ENCODE measurements at regions not wholly inside any gene's neighbourhood (a gene's known extent, or its start where the extent isn't known, plus 50 kb on each side); places are given as distances from the start of the nearest gene placed in this dataset.
"Not testable (repeated sequence)": the region's sequence is repeated elsewhere in the genome, so short reads cannot be mapped to it uniquely, and the experiment has no call there.

DNA sequence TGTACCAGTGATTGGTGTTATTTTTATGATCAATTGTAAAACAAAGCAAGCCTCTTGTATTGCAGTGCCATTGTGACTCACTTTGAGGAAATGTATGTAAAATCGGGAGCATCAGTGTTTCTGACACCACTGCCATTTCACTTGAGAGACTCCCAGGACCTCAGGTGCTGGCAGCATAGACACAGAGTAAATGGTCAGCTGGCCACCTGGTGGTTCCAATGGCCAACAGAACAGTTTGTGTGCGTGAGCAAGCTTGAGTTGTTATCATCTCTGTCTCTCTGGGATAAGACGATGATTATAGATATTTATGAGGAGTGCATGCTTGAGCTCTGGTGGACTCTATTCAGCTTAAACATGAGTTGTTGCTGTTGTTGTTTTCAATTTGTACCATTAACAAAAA is 356.6 kb downstream of the GUCY2F start:
- no peak for TF ChIP-seq POLR2AphosphoS5 (IDR thresholded peaks at IDR 0.05; ENCODE audit: low read depth)
- TF ChIP-seq GABPA (IDR thresholded peaks at IDR 0.05; ENCODE audit: low read depth), result no peak
- Histone ChIP-seq H3K4me3 (replicated peaks; ENCODE audit: insufficient read depth, low read length) (no peak overlapping the region), H3K27me3 (ENCODE audit: insufficient read depth, poor library complexity, severe bottlenecking) (peaks cover 2% of the 10 kb centered on the region), H3K27ac (replicated peaks) (no peak overlapping the region)
- DNase-seq (ENCODE audit: low read depth in 1 of 2, low spot score in 1 of 2), result no peak

DNA sequence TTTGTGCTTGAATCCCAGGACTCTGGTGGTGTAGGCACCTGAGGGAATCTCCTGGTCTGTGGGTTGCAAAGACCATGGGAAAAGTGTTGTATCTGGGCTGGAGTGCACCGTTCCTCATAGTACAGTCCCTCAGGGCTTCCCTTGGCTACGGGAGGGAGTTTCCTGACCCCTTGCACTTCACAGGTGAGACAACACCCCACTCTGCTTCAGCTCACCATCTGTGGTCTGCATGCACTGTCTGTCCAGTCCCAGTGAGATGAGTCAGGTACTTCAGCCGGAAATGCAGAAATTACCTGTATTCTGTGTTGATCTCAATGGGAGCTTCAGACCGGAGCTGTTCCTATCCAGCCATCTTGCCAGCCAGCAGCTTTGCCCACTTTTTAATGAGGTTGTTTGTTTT is 353.0 kb upstream of the IRS4 start:
- Histone ChIP-seq H3K4me3 (replicated peaks; ENCODE audit: insufficient read depth, low read length) (no peak overlapping the region), H3K27me3 (ENCODE audit: insufficient read depth, poor library complexity, severe bottlenecking) (no peaks in the 10 kb centered on the region), H3K27ac (replicated peaks) (no peak overlapping the region)
- TF ChIP-seq, protein P1, sequence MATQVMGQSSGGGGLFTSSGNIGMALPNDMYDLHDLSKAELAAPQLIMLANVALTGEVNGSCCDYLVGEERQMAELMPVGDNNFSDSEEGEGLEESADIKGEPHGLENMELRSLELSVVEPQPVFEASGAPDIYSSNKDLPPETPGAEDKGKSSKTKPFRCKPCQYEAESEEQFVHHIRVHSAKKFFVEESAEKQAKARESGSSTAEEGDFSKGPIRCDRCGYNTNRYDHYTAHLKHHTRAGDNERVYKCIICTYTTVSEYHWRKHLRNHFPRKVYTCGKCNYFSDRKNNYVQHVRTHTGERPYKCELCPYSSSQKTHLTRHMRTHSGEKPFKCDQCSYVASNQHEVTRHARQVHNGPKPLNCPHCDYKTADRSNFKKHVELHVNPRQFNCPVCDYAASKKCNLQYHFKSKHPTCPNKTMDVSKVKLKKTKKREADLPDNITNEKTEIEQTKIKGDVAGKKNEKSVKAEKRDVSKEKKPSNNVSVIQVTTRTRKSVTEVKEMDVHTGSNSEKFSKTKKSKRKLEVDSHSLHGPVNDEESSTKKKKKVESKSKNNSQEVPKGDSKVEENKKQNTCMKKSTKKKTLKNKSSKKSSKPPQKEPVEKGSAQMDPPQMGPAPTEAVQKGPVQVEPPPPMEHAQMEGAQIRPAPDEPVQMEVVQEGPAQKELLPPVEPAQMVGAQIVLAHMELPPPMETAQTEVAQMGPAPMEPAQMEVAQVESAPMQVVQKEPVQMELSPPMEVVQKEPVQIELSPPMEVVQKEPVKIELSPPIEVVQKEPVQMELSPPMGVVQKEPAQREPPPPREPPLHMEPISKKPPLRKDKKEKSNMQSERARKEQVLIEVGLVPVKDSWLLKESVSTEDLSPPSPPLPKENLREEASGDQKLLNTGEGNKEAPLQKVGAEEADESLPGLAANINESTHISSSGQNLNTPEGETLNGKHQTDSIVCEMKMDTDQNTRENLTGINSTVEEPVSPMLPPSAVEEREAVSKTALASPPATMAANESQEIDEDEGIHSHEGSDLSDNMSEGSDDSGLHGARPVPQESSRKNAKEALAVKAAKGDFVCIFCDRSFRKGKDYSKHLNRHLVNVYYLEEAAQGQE (IDR thresholded peaks at IDR 0.05; ENCODE audit: insufficient replicate concordance, low read depth), result no peak
- TF ChIP-seq, protein P2, sequence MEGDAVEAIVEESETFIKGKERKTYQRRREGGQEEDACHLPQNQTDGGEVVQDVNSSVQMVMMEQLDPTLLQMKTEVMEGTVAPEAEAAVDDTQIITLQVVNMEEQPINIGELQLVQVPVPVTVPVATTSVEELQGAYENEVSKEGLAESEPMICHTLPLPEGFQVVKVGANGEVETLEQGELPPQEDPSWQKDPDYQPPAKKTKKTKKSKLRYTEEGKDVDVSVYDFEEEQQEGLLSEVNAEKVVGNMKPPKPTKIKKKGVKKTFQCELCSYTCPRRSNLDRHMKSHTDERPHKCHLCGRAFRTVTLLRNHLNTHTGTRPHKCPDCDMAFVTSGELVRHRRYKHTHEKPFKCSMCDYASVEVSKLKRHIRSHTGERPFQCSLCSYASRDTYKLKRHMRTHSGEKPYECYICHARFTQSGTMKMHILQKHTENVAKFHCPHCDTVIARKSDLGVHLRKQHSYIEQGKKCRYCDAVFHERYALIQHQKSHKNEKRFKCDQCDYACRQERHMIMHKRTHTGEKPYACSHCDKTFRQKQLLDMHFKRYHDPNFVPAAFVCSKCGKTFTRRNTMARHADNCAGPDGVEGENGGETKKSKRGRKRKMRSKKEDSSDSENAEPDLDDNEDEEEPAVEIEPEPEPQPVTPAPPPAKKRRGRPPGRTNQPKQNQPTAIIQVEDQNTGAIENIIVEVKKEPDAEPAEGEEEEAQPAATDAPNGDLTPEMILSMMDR (IDR thresholded peaks at IDR 0.05; ENCODE audit: insufficient read depth, low read length), result no peak
- TF ChIP-seq POLR2AphosphoS5 (IDR thresholded peaks at IDR 0.05; ENCODE audit: low read depth), result no peak
- TF ChIP-seq SPI1 (IDR thresholded peaks at IDR 0.05; ENCODE audit: borderline replicate concordance, low read depth), result no peak
- TF ChIP-seq GABPA (IDR thresholded peaks at IDR 0.05; ENCODE audit: low read depth), result no peak
- no peak for DNase-seq (ENCODE audit: low read depth in 1 of 2, low spot score in 1 of 2)

DNA sequence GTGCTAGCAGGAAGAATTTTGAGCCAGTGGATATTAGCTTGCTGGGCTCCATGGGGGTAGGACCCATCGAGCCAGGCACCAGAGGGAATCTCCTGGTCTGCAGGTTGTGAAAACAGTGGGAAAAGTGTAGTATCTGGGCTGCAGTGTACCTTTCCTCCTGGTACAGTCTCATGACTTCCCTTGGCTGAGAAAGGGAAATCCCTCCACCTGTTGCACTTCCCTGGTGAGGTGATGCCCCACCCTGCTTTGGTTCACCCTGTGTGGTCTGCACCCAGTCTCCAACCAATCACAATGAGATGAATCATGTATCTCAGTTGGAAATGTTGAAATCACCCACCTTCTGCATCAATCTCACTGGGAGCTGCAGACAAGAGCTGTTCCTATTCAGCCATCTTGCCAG is 341.4 kb upstream of the IRS4 start:
- no peak overlapping the region for H3K27ac ChIP-seq (replicated peaks)
- no peak for DNase-seq (ENCODE audit: low read depth in 1 of 2, low spot score in 1 of 2)
- H3K27me3 ChIP-seq (ENCODE audit: insufficient read depth, poor library complexity, severe bottlenecking), result no peaks in the 10 kb centered on the region
- TF ChIP-seq, protein P1 (IDR thresholded peaks at IDR 0.05; ENCODE audit: insufficient replicate concordance, low read depth), result no peak
- TF ChIP-seq GABPA (IDR thresholded peaks at IDR 0.05; ENCODE audit: low read depth) (no peak), SPI1 (IDR thresholded peaks at IDR 0.05; ENCODE audit: borderline replicate concordance, low read depth) (no peak), POLR2AphosphoS5 (IDR thresholded peaks at IDR 0.05; ENCODE audit: low read depth) (no peak)
- TF ChIP-seq, protein P2 (IDR thresholded peaks at IDR 0.05; ENCODE audit: insufficient read depth, low read length), result no peak
- H3K4me3 ChIP-seq (replicated peaks; ENCODE audit: insufficient read depth, low read length), result no peak overlapping the region

DNA sequence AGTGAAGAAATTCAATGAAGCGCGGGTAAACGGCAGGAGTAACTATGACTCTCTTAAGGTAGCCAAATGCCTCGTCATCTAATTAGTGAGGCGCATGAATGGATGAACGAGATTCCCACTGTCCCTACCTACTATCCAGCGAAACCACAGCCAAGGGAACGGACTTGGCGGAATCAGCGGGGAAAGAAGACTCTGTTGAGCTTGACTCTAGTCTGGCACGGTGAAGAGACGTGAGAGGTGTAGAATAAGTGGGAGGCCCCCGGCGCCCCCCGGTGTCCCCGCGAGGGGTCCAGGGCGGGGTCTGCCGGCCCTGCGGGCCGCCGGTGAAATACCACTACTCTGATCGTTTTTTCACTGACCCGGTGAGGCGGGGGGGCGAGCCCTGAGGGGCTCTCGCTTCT is 317.8 kb upstream of the IRS4 start:
- H3K27me3 ChIP-seq (ENCODE audit: insufficient read depth, poor library complexity, severe bottlenecking); H3K4me3 ChIP-seq (replicated peaks; ENCODE audit: insufficient read depth, low read length); H3K27ac ChIP-seq (replicated peaks): not testable (repeated sequence)
- DNase-seq (ENCODE audit: low read depth in 1 of 2, low spot score in 1 of 2), result peak in 1 of 2 experiments; percentile 0

DNA sequence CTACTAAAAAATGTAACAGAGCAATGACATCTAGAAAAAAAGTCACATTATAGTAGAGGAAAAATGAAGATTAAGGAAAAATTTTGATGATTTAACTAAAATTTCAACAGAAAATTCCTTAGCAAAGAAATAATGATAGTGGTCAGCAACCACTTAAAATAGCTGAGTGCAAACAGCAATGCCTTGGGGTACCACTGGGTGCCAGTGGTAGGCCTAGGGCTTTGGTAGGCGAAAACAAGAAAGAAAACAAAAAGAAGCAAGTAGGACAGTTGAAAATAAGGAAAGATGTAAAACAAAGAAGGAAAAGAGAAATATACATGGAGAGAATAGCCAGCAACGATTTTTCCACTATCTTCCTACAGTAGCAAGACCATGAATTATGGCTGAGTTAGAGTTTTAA is 313.5 kb upstream of the IRS4 start:
- TF ChIP-seq, protein P1 (IDR thresholded peaks at IDR 0.05; ENCODE audit: insufficient replicate concordance, low read depth), result no peak
- no peak for TF ChIP-seq GABPA (IDR thresholded peaks at IDR 0.05; ENCODE audit: low read depth)
- TF ChIP-seq SPI1 (IDR thresholded peaks at IDR 0.05; ENCODE audit: borderline replicate concordance, low read depth), result no peak
- TF ChIP-seq, protein P2 (IDR thresholded peaks at IDR 0.05; ENCODE audit: insufficient read depth, low read length), result no peak
- TF ChIP-seq POLR2AphosphoS5 (IDR thresholded peaks at IDR 0.05; ENCODE audit: low read depth), result no peak
- H3K27me3 ChIP-seq (ENCODE audit: insufficient read depth, poor library complexity, severe bottlenecking), result no peaks in the 10 kb centered on the region
- DNase-seq (ENCODE audit: low read depth in 1 of 2, low spot score in 1 of 2), result no peak
- no peak overlapping the region for H3K4me3 ChIP-seq (replicated peaks; ENCODE audit: insufficient read depth, low read length)
- no peak overlapping the region for H3K27ac ChIP-seq (replicated peaks)

Measured in HL-60 (cell line).